ENCODE measurements at regions not wholly inside any gene's neighbourhood (a gene's known extent, or its start where the extent isn't known, plus 50 kb on each side); places are given as distances from the start of the nearest gene placed in this dataset.
"Not testable (repeated sequence)": the region's sequence is repeated elsewhere in the genome, so short reads cannot be mapped to it uniquely, and the experiment has no call there.

GRCh38 chr10:28130267-28130666 is 131.4 kb upstream of the ODAD2 start:
- DNase-seq: no peak

- DNase-seq: no peak
Observed at GRCh38 chr10:28127881-28128280, 129.0 kb upstream of the ODAD2 start.

- no peak for DNase-seq
Observed at GRCh38 chr10:28125701-28126100, 126.8 kb upstream of the ODAD2 start.

- no peak for DNase-seq
Observed at GRCh38 chr10:28120795-28121194, 121.9 kb upstream of the ODAD2 start.

GRCh38 chr10:28120043-28120749 is 121.3 kb upstream of the ODAD2 start:
- DNase-seq: no peak

- DNase-seq: no peak
Observed at GRCh38 chr10:28118985-28119628, 120.2 kb upstream of the ODAD2 start.

GRCh38 chr10:28113202-28113601 is 114.3 kb upstream of the ODAD2 start:
- no peak for DNase-seq

- no peak for DNase-seq
Observed at GRCh38 chr10:28111712-28112111, 112.8 kb upstream of the ODAD2 start.

- no peak for DNase-seq
Observed at GRCh38 chr10:28105561-28105960, 106.7 kb upstream of the ODAD2 start.

- no peak for DNase-seq
Observed at GRCh38 chr10:28097633-28098032, 98.8 kb upstream of the ODAD2 start.

GRCh38 chr10:28095791-28096378 is 97.0 kb upstream of the ODAD2 start:
- no peak for DNase-seq

GRCh38 chr10:28094121-28094520 is 95.2 kb upstream of the ODAD2 start:
- no peak for DNase-seq

GRCh38 chr10:28091913-28092312 is 93.0 kb upstream of the ODAD2 start:
- DNase-seq: no peak

- DNase-seq: no peak
Observed at GRCh38 chr10:28090506-28090905, 91.6 kb upstream of the ODAD2 start.

GRCh38 chr10:28089467-28089866 is 90.6 kb upstream of the ODAD2 start:
- DNase-seq: no peak

GRCh38 chr10:28087661-28088351 is 88.9 kb upstream of the ODAD2 start:
- DNase-seq: no peak

- DNase-seq: not testable (repeated sequence)
Observed at GRCh38 chr10:28085760-28086159, 86.9 kb upstream of the ODAD2 start.

GRCh38 chr10:28082885-28083284 is 84.0 kb upstream of the ODAD2 start:
- no peak for DNase-seq

GRCh38 chr10:28082316-28082715 is 83.4 kb upstream of the ODAD2 start:
- no peak for DNase-seq

GRCh38 chr10:28077889-28078288 is 79.0 kb upstream of the ODAD2 start:
- DNase-seq: no peak

GRCh38 chr10:28075424-28075823 is 76.5 kb upstream of the ODAD2 start:
- no peak for DNase-seq

- DNase-seq: no peak
Observed at GRCh38 chr10:28072573-28072972, 73.7 kb upstream of the ODAD2 start.

GRCh38 chr10:28060031-28060607 is 61.2 kb upstream of the ODAD2 start:
- DNase-seq: no peak

Measured in NCI-H748 treated with DMSO at 0.1 percent for 48 hours (cell line).